Osteoblast (primary cell): ENCODE measurements at regions not wholly inside any gene's neighbourhood (a gene's known extent, or its start where the extent isn't known, plus 50 kb on each side); places are given as distances from the start of the nearest gene placed in this dataset.

Experiments used
- DNase-seq: peaks from one replicate; pipeline ENCODE4 v3.0.0; 2011; ENCODE audit warnings: low spot score, mixed read lengths; ENCODE audit not compliant: insufficient read length; ENCODE audit errors: missing footprints
- H2AFZ ChIP-seq: 2 replicates; pipeline ENCODE4 v1.6.0; 2011; ENCODE audit warnings: mild to moderate bottlenecking, low read length
- H3K27ac ChIP-seq: 2 replicates; pipeline ENCODE4 v1.5.1; 2011; ENCODE audit warnings: mild to moderate bottlenecking, low read depth, low read length, moderate library complexity
- H3K27me3 ChIP-seq: 2 replicates; pipeline ENCODE4 v1.6.0; 2012; ENCODE audit warnings: mild to moderate bottlenecking, control low read depth, inconsistent platforms, low read length, moderate library complexity; ENCODE audit not compliant: insufficient read depth
- H3K36me3 ChIP-seq: 2 replicates; pipeline ENCODE4 v1.5.1; 2011; ENCODE audit warnings: mild to moderate bottlenecking, low read length, control low read depth, moderate library complexity; ENCODE audit not compliant: insufficient read depth
- H3K4me1 ChIP-seq: 2 replicates; pipeline ENCODE4 v1.5.1; 2011; ENCODE audit warnings: mild to moderate bottlenecking, low read length, control low read depth, moderate library complexity; ENCODE audit not compliant: insufficient read depth
- H3K4me2 ChIP-seq: 2 replicates; pipeline ENCODE4 v1.6.0; 2011; ENCODE audit warnings: mild to moderate bottlenecking, low read length; ENCODE audit not compliant: insufficient read depth
- H3K4me3 ChIP-seq: fragments of 200-600 bp; sonication (generic); 3 replicates; pipeline ENCODE4 v1.5.1; 2012; ENCODE audit warnings: mild to moderate bottlenecking, low read length, inconsistent platforms; ENCODE audit not compliant: insufficient read depth
- H3K79me2 ChIP-seq: 2 replicates; pipeline ENCODE4 v1.6.0; 2012; ENCODE audit warnings: mild to moderate bottlenecking, low read length, control low read depth, inconsistent platforms; ENCODE audit not compliant: insufficient read depth
- H3K9me3 ChIP-seq: 2 replicates; pipeline ENCODE4 v1.5.1; 2011; ENCODE audit warnings: low read depth, low read length, control low read depth
- H4K20me1 ChIP-seq: 2 replicates; pipeline ENCODE4 v1.6.0; 2012; ENCODE audit warnings: mild to moderate bottlenecking, low read length, control low read depth; ENCODE audit not compliant: insufficient read depth
- TF ChIP-seq, protein P1 (sequence below): IDR thresholded peaks from 2 replicates; pipeline ENCODE4 v1.5.1; 2011; ENCODE audit warnings: mild to moderate bottlenecking, low read depth, low read length, moderate library complexity; ENCODE audit errors: extremely low read depth

DNA sequence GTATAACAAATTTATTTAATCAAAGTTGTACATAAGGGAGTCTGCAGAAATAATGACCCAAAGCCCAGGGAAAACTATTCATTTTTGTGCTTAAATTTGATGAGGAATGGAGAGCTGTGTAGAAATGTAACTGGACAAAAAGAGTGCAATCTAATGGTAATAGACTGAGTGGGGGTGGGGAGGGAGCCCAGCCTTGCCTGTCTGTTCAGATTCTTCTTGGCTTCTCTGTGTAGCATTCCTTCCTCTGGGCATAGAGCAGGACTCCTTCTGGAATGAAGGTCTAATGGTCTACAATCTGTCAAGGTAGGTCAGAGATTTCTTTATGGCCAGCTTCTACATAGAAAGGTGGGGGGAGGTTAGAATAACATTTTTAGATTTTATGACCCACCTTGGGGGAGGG is 126.1 kb downstream of the SYT10 start:
- TF ChIP-seq, protein P1, sequence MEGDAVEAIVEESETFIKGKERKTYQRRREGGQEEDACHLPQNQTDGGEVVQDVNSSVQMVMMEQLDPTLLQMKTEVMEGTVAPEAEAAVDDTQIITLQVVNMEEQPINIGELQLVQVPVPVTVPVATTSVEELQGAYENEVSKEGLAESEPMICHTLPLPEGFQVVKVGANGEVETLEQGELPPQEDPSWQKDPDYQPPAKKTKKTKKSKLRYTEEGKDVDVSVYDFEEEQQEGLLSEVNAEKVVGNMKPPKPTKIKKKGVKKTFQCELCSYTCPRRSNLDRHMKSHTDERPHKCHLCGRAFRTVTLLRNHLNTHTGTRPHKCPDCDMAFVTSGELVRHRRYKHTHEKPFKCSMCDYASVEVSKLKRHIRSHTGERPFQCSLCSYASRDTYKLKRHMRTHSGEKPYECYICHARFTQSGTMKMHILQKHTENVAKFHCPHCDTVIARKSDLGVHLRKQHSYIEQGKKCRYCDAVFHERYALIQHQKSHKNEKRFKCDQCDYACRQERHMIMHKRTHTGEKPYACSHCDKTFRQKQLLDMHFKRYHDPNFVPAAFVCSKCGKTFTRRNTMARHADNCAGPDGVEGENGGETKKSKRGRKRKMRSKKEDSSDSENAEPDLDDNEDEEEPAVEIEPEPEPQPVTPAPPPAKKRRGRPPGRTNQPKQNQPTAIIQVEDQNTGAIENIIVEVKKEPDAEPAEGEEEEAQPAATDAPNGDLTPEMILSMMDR, result no peak
- Histone ChIP-seq H2AFZ (no peak overlapping the region), H3K4me3 (no peak overlapping the region), H3K9me3 (peaks cover 2% of the 10 kb centered on the region), H3K79me2 (no peaks in the 10 kb centered on the region), H3K36me3 (no peaks in the 10 kb centered on the region), H3K4me2 (no peak overlapping the region), H3K27me3 (no peaks in the 10 kb centered on the region), H3K4me1 (no peaks in the 10 kb centered on the region), H3K27ac (no peak overlapping the region), H4K20me1 (no peaks in the 10 kb centered on the region)
- DNase-seq, result no peak

DNA sequence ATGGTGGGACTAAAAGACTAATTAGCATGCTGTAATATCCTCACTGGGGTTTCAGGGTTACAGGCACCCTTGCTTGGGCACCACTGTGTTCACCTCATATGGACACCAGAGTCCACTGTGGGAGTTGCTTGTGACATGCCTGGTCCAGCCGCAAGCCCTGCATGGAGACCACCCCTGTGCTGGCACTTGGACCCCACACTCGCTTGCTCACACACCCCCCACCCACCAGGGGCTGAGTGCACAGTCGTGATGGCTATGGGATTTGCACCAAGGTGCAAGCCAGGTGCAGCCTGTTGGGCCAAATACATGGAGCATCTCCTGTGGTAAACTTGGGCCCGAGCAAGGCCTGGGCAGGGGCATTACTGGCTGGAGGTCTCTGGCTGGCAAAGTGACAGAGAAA is 129.1 kb downstream of the SYT10 start:
- Histone ChIP-seq H3K27me3 (no peaks in the 10 kb centered on the region), H3K4me2 (no peak overlapping the region), H3K79me2 (no peaks in the 10 kb centered on the region), H3K4me1 (no peaks in the 10 kb centered on the region), H3K9me3 (peaks cover 2% of the 10 kb centered on the region), H2AFZ (no peak overlapping the region), H3K36me3 (no peaks in the 10 kb centered on the region), H3K4me3 (no peak overlapping the region), H3K27ac (no peak overlapping the region), H4K20me1 (no peaks in the 10 kb centered on the region)
- no peak for DNase-seq
- TF ChIP-seq, protein P1, result no peak

DNA sequence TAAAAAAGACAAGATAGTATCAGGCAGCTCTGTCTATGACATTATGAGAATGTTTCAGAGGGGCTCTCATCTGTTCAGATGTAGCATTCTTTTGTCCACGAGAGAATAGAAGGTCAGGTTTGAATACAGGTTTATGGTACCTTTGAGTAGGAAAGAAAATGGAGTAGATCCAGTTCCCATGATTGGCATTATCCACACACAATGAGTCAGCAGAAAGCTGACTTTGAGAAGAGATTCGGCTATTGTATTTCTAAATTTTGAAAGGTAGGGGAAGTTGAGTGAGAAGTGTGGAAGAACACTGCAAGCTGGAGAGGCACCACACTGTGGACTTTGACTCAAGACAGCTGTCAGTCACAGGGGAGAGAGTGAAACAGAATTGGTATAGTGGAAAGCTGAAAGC is 135.4 kb downstream of the SYT10 start:
- H3K79me2 ChIP-seq, result no peaks in the 10 kb centered on the region
- no peaks in the 10 kb centered on the region for H4K20me1 ChIP-seq
- TF ChIP-seq, protein P1, result no peak
- no peaks in the 10 kb centered on the region for H3K27me3 ChIP-seq
- H3K4me2 ChIP-seq, result no peak overlapping the region
- no peak overlapping the region for H3K27ac ChIP-seq
- H3K4me3 ChIP-seq, result no peak overlapping the region
- DNase-seq, result no peak
- no peak overlapping the region for H2AFZ ChIP-seq
- H3K9me3 ChIP-seq, result peaks cover 2% of the 10 kb centered on the region
- H3K4me1 ChIP-seq, result no peaks in the 10 kb centered on the region
- no peaks in the 10 kb centered on the region for H3K36me3 ChIP-seq

DNA sequence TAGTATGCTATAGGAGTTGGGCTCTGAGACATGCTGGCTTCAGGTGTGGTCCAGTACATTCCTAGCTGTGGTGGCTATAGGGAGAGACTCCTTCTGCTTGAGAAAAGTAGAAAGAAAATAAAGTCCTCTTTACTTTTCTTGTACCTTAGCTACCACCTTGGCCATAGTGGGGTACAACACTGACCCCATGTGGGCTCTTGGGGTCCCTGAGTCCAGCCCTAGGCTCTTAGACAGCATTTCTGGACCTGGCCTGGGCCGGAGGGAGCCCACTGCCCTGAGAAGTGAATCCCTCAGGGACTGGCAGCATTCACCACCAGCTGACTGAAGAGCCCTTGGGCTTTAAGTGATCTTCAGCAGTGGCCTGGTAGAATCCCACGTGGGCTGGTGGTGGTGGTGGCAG is 143.1 kb downstream of the SYT10 start:
- Histone ChIP-seq H3K27me3 (no peaks in the 10 kb centered on the region), H3K79me2 (no peaks in the 10 kb centered on the region), H3K4me1 (no peaks in the 10 kb centered on the region), H3K36me3 (no peaks in the 10 kb centered on the region), H3K4me2 (no peak overlapping the region), H3K9me3 (peaks cover 2% of the 10 kb centered on the region), H3K4me3 (no peak overlapping the region), H3K27ac (no peak overlapping the region), H4K20me1 (no peaks in the 10 kb centered on the region), H2AFZ (no peak overlapping the region)
- peak; percentile 38 for DNase-seq
- TF ChIP-seq, protein P1, result no peak
